Muscle of leg (tissue), 3 donors: ENCODE measurements at regions not wholly inside any gene's neighbourhood (a gene's known extent, or its start where the extent isn't known, plus 50 kb on each side); places are given as distances from the start of the nearest gene placed in this dataset.
A peak's percentile ranks its signal among the peaks of the same experiment; 100 is the strongest.

Experiments used
- DNase-seq: peaks from one replicate; pipeline ENCODE4 v3.0.0; 2013
- H3K27ac ChIP-seq: one replicate; pipeline ENCODE4 v1.5.1; 2013; ENCODE audit warnings: mild to moderate bottlenecking, low read length, control low read depth
- H3K27me3 ChIP-seq: one replicate; pipeline ENCODE4 v1.6.1; 2013; ENCODE audit warnings: low read length; ENCODE audit not compliant: control insufficient read depth, insufficient read depth
- H3K36me3 ChIP-seq: one replicate; pipeline ENCODE4 v1.6.1; 2013; ENCODE audit warnings: low read length; ENCODE audit not compliant: control insufficient read depth, insufficient read depth
- H3K4me1 ChIP-seq: one replicate; pipeline ENCODE4 v1.6.1; 2013; ENCODE audit warnings: low read length; ENCODE audit not compliant: control insufficient read depth, insufficient read depth
- H3K4me3 ChIP-seq: one replicate; pipeline ENCODE4 v1.5.1; 2013; ENCODE audit warnings: low read length, control low read depth
- H3K9me3 ChIP-seq: replicated peaks from 2 replicates; pipeline ENCODE4 v1.6.1; 2013; ENCODE audit warnings: low read depth, low read length; ENCODE audit not compliant: control insufficient read depth
- WGBS: methylation state at CpG from one replicate; pipeline ENCODE4 v1.1.5; 2013; ENCODE audit warnings: missing lambda C conversion rate; ENCODE audit not compliant: insufficient coverage; 5-methylcytosine and 5-hydroxymethylcytosine counted together

GRCh38 chr16:64132759-64133361, 989.0 kb downstream of the CDH11 start:
- H3K9me3 ChIP-seq = no peaks in the 10 kb centered on the region
- 71% methylated on average over 2 of the region's 3 CpGs for WGBS
- H3K4me3 ChIP-seq = no peak overlapping the region
- no peaks in the 10 kb centered on the region for H3K27me3 ChIP-seq
- H3K4me1 ChIP-seq = peaks cover 3% of the 10 kb centered on the region
- no peaks in the 10 kb centered on the region for H3K36me3 ChIP-seq
- H3K27ac ChIP-seq = no peak overlapping the region
- DNase-seq = peak; percentile 49

- no peak for DNase-seq
- no CpG with 5 or more reads among the region's 3 CpGs for WGBS
- H3K36me3 ChIP-seq = no peaks in the 10 kb centered on the region
- H3K27me3 ChIP-seq = no peaks in the 10 kb centered on the region
- H3K4me1 ChIP-seq = peaks cover 3% of the 10 kb centered on the region
- H3K27ac ChIP-seq = no peak overlapping the region
- H3K9me3 ChIP-seq = no peaks in the 10 kb centered on the region
- H3K4me3 ChIP-seq = no peak overlapping the region
These were observed 989.7 kb downstream of the CDH11 start for GRCh38 chr16:64132190-64132589.

GRCh38 chr16:64131423-64131822, 990.4 kb downstream of the CDH11 start:
- no peak for DNase-seq
- Histone ChIP-seq H3K27ac (no peak overlapping the region), H3K4me3 (no peak overlapping the region), H3K27me3 (no peaks in the 10 kb centered on the region), H3K9me3 (no peaks in the 10 kb centered on the region), H3K36me3 (no peaks in the 10 kb centered on the region), H3K4me1 (peaks cover 3% of the 10 kb centered on the region)
- WGBS = 100% methylated on average over 2 of the region's 2 CpGs

- no CpG with 5 or more reads among the region's 2 CpGs for WGBS
- Histone ChIP-seq H3K4me1 (peaks cover 3% of the 10 kb centered on the region), H3K27ac (no peak overlapping the region), H3K4me3 (no peak overlapping the region), H3K27me3 (no peaks in the 10 kb centered on the region), H3K9me3 (no peaks in the 10 kb centered on the region), H3K36me3 (no peaks in the 10 kb centered on the region)
- no peak for DNase-seq
These were observed 991.7 kb downstream of the CDH11 start for GRCh38 chr16:64130140-64130539.

GRCh38 chr16:64122177-64122576, 999.7 kb downstream of the CDH11 start:
- WGBS = 60% methylated on average over 1 of the region's 2 CpGs
- no peak for DNase-seq
- H3K4me3 ChIP-seq = no peak overlapping the region
- no peaks in the 10 kb centered on the region for H3K36me3 ChIP-seq
- H3K27me3 ChIP-seq = no peaks in the 10 kb centered on the region
- H3K9me3 ChIP-seq = no peaks in the 10 kb centered on the region
- no peaks in the 10 kb centered on the region for H3K4me1 ChIP-seq
- no peak overlapping the region for H3K27ac ChIP-seq

- Histone ChIP-seq H3K36me3 (no peaks in the 10 kb centered on the region), H3K27ac (no peak overlapping the region), H3K27me3 (no peaks in the 10 kb centered on the region), H3K4me1 (no peaks in the 10 kb centered on the region), H3K9me3 (no peaks in the 10 kb centered on the region), H3K4me3 (no peak overlapping the region)
- DNase-seq = no peak
- no CpG with 5 or more reads among the region's 3 CpGs for WGBS
These were observed 1000.4 kb downstream of the CDH11 start for GRCh38 chr16:64121473-64121872.

GRCh38 chr16:64116151-64116550, 1005.7 kb downstream of the CDH11 start:
- no peaks in the 10 kb centered on the region for H3K4me1 ChIP-seq
- DNase-seq = no peak
- no peaks in the 10 kb centered on the region for H3K9me3 ChIP-seq
- H3K4me3 ChIP-seq = no peak overlapping the region
- no peak overlapping the region for H3K27ac ChIP-seq
- WGBS = 80% methylated on average over 1 of the region's 1 CpG
- no peaks in the 10 kb centered on the region for H3K27me3 ChIP-seq
- H3K36me3 ChIP-seq = no peaks in the 10 kb centered on the region

- Histone ChIP-seq H3K9me3 (no peaks in the 10 kb centered on the region), H3K36me3 (no peaks in the 10 kb centered on the region), H3K4me3 (no peak overlapping the region), H3K4me1 (no peaks in the 10 kb centered on the region), H3K27me3 (no peaks in the 10 kb centered on the region), H3K27ac (no peak overlapping the region)
- WGBS = no CpG with 5 or more reads among the region's 2 CpGs
- no peak for DNase-seq
These were observed 1012.6 kb downstream of the CDH11 start for GRCh38 chr16:64109241-64109640.

GRCh38 chr16:64102654-64103053, 1019.2 kb downstream of the CDH11 start:
- Histone ChIP-seq H3K9me3 (no peaks in the 10 kb centered on the region), H3K4me1 (no peaks in the 10 kb centered on the region), H3K27ac (no peak overlapping the region), H3K36me3 (no peaks in the 10 kb centered on the region), H3K4me3 (no peak overlapping the region), H3K27me3 (no peaks in the 10 kb centered on the region)
- no CpG with 5 or more reads among the region's 2 CpGs for WGBS
- no peak for DNase-seq

- H3K36me3 ChIP-seq = no peaks in the 10 kb centered on the region
- no CpG with 5 or more reads among the region's 1 CpG for WGBS
- H3K4me3 ChIP-seq = no peak overlapping the region
- H3K27ac ChIP-seq = no peak overlapping the region
- no peak for DNase-seq
- H3K27me3 ChIP-seq = no peaks in the 10 kb centered on the region
- no peaks in the 10 kb centered on the region for H3K9me3 ChIP-seq
- no peaks in the 10 kb centered on the region for H3K4me1 ChIP-seq
These were observed 1023.4 kb downstream of the CDH11 start for GRCh38 chr16:64098451-64098850.

- Histone ChIP-seq H3K9me3 (no peaks in the 10 kb centered on the region), H3K4me3 (no peak overlapping the region), H3K4me1 (no peaks in the 10 kb centered on the region), H3K36me3 (no peaks in the 10 kb centered on the region), H3K27ac (no peak overlapping the region), H3K27me3 (no peaks in the 10 kb centered on the region)
- no CpG with 5 or more reads among the region's 1 CpG for WGBS
- no peak for DNase-seq
These were observed 1025.2 kb downstream of the CDH11 start for GRCh38 chr16:64096689-64097088.
